ENCODE measurements at regions not wholly inside any gene's neighbourhood (a gene's known extent, or its start where the extent isn't known, plus 50 kb on each side); places are given as distances from the start of the nearest gene placed in this dataset.

- TF ChIP-seq POLR2A (IDR thresholded peaks at IDR 0.05), result no peak
- TF ChIP-seq CTCF (IDR thresholded peaks at IDR 0.05), result no peak
Measured at GRCh38 chr1:216905137-216905536, 181.9 kb upstream of the ESRRG start.

Measured in adrenal gland (tissue), 5 donors.